ENCODE measurements at regions not wholly inside any gene's neighbourhood (a gene's known extent, or its start where the extent isn't known, plus 50 kb on each side); places are given as distances from the start of the nearest gene placed in this dataset.

DNA sequence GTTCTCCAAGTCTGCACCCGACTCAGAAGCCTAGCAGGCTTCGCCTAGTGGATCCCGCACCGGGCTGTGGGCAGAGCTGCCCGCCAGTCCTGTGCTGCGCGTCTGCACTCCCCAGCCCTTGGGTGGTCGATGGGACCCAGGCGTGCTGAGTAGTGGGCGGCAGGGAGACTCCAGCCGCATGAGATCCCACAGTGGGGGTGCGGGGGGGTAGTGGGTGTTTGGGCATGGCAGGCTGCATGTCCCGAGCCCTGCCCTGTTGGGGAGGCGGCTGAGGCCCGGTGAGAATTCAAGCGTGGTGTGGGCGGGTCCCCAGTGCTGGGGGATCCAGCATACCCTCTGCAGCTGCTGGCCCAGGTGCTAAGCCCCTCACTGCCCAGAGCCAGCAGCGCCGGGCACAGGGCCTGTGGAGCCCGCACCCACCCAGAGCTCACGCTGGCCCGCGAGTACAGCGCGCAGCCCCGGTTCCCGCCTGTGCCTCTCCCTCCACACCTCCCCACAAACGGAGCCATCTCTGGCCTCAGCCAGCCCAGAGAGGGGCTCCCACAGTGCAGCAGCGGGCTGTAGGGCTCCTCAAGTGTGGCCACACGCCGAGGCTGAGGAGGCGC, 53.9 kb upstream of the BNC2 start:
- no peak overlapping the region for H3K27ac ChIP-seq
- H3K4me3 ChIP-seq, result no peak overlapping the region
- no peaks in the 10 kb centered on the region for H3K36me3 ChIP-seq
- DNase-seq, result no peak
- intact Hi-C loops (cut with DNase I), result no loop called here
- H3K4me1 ChIP-seq, result no peaks in the 10 kb centered on the region
- ATAC-seq, result no peak
- TF ChIP-seq POLR2A (IDR thresholded peaks at IDR 0.05), result no peak
- TF ChIP-seq, protein P1, sequence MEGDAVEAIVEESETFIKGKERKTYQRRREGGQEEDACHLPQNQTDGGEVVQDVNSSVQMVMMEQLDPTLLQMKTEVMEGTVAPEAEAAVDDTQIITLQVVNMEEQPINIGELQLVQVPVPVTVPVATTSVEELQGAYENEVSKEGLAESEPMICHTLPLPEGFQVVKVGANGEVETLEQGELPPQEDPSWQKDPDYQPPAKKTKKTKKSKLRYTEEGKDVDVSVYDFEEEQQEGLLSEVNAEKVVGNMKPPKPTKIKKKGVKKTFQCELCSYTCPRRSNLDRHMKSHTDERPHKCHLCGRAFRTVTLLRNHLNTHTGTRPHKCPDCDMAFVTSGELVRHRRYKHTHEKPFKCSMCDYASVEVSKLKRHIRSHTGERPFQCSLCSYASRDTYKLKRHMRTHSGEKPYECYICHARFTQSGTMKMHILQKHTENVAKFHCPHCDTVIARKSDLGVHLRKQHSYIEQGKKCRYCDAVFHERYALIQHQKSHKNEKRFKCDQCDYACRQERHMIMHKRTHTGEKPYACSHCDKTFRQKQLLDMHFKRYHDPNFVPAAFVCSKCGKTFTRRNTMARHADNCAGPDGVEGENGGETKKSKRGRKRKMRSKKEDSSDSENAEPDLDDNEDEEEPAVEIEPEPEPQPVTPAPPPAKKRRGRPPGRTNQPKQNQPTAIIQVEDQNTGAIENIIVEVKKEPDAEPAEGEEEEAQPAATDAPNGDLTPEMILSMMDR (IDR thresholded peaks at IDR 0.05), result no peak
- WGBS, 4 donors, result 95 to 98% (median 95%) methylated on average over 14 to 32 of the region's 32 CpGs
- H3K9me3 ChIP-seq, result peaks cover 0 to 5% (median 0%) of the 10 kb centered on the region in 12 donors
- H3K27me3 ChIP-seq, result no peaks in the 10 kb centered on the region

GRCh38 chr9:16921855-16922254, 51.4 kb upstream of the BNC2 start:
- ATAC-seq, result no peak
- no peaks in the 10 kb centered on the region for H3K27me3 ChIP-seq
- TF ChIP-seq POLR2A (IDR thresholded peaks at IDR 0.05), result no peak
- TF ChIP-seq, protein P1 (IDR thresholded peaks at IDR 0.05), result peak in 1 of 12 donors; percentile 8
- H3K27ac ChIP-seq, result no peak overlapping the region
- 54 to 76% (median 65%) methylated on average over 3 of the region's 3 CpGs for WGBS, 4 donors
- H3K4me3 ChIP-seq, result no peak overlapping the region
- intact Hi-C loops (cut with DNase I), result no loop called here
- no peaks in the 10 kb centered on the region for H3K4me1 ChIP-seq
- DNase-seq, result no peak
- H3K9me3 ChIP-seq, result peaks cover 0 to 5% (median 0%) of the 10 kb centered on the region in 12 donors
- no peaks in the 10 kb centered on the region for H3K36me3 ChIP-seq

Measured in heart left ventricle (tissue), 16 donors.